DMS53 treated with DMSO at 0.1 percent for 48 hours (cell line): ENCODE measurements at regions not wholly inside any gene's neighbourhood (a gene's known extent, or its start where the extent isn't known, plus 50 kb on each side); places are given as distances from the start of the nearest gene placed in this dataset.
A peak's percentile ranks its signal among the peaks of the same experiment; 100 is the strongest.
"Not testable (repeated sequence)": the region's sequence is repeated elsewhere in the genome, so short reads cannot be mapped to it uniquely, and the experiment has no call there.

ENCODE experiments used
- DNase-seq: peaks from one replicate; lab custom pipeline; 2025; ENCODE audit not compliant: unreplicated experiment; lab: John Stamatoyannopoulos, UW

DNA sequence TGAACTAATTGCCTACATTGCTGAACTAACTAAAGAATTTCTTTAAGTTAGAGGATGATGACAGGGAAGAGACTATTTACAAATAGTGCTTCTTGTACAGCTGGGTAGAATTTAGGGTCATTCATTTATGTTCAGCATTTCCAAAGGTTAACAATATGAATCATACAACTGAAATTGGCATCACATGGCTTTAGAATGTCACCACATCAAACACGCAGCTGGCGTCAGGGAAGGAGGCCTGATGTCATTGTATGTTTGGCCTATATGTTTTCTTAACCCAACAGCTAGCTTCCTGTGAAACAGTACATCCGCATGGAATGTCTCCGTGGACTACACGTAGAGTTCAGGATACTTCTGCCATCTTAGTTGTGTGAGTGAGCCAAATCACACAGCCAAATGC lies 99.0 kb upstream of the TNFSF11 start:
- DNase-seq, result no peak

DNA sequence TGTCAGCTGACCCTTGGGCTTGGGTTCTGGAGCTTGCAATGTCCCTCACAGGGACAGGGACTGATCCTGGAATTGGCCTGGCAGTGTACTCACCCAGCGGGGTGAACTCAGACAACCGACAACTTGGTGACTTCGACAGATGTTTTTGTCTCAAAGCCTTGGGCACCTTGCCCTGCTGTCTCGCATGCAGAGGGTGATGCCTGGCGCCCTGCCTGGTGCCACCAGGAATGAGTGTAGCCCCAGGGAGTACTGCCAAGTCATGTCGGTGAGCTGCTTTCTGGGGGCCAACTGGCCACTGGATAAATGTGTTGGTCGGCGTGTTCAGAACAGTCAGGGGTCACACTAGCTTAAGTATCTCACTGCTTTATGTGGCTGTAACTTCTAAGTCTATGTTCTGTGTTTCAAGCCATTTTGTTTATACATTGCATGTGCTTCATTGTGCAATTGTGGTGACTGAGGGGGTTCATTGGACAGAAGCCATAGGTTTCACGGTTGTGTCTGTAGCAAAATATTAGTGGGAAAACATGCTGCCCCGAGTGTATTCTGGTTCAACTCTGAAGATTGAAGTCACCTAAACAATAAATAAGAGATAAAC lies 96.3 kb upstream of the TNFSF11 start:
- DNase-seq, result no peak

DNA sequence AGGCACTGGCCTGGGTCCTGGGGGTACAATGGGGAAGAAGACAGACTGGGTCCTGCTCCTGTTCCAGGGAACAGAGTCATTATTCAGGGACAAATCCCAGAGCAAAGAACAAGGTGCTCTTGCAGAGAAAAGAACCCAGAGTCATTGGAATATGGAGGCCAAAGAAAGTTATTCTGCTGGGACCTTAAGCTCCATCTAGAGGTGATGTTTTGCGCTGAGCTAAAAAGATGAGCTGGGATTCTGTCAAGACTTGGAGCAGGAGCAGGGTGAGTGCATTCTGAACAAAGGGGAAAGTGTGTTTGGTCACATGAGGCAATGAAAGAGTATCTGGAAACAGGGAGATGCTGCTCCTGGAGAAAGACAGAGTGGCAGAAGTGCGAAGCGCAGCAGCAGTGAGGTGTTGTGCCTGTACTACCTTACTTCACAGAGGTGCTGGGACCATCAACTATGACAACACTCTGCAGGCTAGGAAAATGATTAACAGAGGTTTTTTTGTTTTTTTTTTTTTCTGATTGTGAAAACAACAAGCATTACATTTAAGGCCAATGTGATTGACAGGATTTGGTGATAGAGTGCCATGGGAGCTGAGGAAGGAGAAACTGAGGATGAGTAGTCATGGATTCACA lies 95.3 kb upstream of the TNFSF11 start:
- DNase-seq, result peak; percentile 1

DNA sequence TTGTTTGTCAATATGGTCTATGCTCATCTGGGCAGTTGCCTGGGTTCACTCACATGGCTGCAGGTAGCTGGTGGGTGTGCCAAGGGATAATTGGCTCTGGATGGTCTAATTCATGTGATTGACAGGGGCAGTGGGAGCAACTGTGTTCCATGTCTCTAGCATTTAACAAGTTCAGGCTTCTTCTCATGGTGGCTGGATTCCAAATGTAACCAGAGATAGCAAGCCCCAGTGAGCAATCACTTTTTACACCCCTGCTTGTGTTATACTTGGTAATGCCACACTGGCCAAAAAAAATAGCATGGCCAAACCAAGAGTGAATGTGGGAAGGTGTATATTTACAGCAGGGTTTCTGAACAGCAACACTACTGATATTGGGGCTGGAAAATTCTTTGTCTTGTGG lies 89.6 kb upstream of the TNFSF11 start:
- DNase-seq, result no peak

DNA sequence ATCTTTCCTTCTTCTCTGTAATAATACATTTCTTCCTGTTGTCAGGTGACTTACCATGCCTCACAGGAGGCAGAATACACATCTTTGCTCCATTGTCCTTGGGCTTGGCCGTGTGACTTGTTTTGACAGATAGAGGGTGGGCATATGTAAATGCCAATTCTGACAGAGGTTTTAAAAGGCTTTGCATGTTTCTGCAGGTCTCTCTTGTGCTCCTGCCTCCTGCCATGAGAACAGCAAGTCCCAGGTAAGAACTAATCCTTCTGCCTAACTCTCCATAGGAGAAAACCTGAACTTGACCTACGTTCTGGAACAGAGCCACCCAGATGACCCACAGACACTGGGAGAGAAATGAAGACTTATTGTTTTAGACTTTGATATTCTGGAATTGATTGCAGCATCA lies 88.7 kb upstream of the TNFSF11 start:
- DNase-seq, result no peak

DNA sequence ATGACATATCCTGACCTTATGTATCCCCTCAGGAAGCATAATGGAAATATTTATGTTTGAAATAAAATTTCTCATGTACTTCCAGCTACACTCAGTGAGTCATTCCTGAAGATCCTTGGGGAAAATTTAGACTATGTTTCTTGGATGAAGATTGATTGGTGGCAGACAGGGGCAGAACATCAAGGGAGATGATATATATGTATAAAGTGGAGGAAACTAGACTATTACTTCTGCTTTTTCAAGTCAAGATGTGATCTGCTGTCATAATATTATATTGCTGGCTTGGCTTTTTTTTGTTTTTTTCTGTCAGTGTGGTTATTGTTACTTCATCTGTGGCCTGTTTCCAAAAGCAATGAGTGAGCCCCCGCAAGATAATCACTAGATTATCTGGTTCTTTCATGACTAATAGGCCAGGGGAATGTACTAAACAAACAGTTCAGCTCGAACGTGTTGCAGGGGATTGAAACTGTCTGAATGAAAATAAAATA lies 87.2 kb upstream of the TNFSF11 start:
- no peak for DNase-seq

DNA sequence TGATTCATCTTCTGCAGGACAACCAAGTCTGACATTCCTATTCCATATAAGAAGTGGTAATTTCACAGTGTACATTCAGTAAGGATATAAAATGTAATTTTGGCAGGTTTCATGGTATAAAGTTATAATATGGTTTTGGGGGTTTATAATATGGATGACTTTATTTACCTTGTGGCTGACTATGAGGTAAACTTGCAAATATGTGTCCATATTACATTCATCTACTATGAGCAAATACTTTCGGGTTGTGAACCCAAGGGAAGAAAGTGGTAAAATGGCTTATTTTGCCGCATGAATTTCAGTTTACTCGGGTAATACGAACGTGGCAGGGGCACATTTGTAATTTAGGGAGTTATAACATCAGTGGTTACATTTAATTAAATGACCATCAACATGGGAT lies 86.7 kb upstream of the TNFSF11 start:
- no peak for DNase-seq

DNA sequence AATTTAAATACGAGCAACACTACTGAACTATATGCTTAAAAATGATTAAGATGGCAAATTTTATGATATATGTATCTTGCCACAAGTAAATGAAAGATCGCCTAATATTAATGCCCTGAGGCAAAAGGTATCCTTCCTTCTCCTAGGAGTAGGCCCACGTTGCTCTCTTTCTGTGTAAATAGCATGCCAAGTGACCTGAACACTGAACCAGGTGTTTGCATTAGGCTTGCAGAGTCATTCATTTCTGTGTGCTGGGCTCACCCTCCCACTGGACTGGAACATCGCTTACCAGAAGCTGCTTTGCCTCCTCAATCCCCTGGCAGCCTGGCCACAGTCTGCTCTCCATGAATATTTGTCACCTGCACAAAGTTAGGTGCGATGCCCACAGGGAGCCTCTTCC lies 83.3 kb upstream of the TNFSF11 start:
- peak; percentile 25 for DNase-seq

DNA sequence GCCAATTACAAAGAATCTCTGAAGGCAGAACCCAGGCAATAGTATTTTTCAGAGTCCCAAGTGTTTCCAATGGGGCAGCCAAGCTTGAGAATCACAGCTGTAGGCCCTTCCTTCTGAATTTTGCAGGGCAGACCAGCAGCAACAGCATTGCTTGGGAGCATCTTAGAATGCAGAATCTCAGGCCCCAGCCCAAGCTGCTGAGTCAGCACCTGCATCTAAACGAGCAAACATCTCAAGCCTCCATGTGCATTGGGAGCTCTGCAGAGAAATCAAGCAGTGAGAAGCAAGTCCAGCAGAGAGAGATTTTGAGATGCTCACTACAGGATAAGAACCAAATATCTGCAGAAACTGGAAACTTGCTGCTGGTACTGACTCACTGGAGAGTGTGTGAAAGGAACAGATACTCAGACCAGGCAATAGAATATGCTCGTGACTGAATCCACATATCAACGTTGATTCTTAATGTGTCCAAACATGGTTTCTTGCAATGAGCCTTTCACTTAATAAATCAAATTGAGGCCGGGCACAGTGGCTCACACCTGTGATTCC lies 81.5 kb upstream of the TNFSF11 start:
- no peak for DNase-seq

DNA sequence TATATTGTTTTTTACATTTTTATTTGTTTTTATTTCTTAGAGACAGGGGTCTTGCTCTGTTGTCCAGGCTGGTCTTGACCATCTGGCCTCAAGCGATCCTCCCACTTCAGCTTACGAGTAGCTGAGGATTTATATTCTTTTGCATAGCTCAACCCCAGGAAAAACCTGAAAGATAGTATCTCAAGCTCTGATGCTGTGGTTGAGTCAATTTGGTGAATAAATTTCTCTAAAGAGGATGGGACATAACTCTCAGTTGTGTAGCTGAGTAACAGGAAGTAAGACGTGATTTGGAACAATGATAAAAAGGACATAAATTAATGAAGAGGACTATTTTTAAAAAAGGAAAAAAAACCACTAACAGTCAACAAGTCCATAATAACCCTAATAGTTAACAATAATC lies 79.8 kb upstream of the TNFSF11 start:
- no peak for DNase-seq

DNA sequence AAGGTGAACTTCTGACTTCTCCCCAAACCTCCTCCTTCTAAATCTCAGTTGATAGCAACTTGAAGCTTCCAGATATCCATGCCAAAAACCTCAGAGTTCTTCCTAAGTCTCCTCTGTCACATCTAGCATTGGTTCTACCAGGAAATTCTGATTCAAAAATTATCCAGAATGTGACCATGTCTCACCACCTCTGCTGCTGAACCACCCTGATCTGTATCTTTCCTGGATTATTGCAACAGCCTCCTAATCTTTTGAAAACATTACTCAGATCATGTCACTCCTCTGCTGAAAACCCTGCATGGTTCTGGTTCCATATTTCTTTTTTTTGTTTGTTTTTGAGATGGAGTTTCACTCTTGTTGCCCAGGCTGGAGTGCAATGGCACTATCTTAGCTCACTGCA lies 78.7 kb upstream of the TNFSF11 start:
- no peak for DNase-seq

DNA sequence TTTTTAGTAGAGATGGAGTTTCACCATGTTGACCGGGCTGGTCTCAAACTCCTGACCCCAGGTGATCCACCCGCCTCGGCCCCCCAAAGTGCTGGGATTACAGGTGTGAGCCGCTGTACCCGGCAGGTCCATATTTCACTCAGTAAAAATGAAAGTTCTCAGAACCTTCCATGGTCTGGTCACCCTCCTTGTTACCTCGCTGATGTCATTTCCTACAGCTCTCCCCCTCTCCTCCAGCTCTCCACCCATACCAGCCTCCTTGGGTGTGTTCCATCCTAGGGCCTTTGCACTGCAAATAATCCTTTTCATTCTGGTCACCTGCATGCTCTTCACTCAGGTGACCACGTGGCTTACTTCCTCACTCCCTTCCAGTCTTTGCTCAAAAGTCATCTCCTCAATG lies 78.2 kb upstream of the TNFSF11 start:
- DNase-seq, result peak; percentile 1

DNA sequence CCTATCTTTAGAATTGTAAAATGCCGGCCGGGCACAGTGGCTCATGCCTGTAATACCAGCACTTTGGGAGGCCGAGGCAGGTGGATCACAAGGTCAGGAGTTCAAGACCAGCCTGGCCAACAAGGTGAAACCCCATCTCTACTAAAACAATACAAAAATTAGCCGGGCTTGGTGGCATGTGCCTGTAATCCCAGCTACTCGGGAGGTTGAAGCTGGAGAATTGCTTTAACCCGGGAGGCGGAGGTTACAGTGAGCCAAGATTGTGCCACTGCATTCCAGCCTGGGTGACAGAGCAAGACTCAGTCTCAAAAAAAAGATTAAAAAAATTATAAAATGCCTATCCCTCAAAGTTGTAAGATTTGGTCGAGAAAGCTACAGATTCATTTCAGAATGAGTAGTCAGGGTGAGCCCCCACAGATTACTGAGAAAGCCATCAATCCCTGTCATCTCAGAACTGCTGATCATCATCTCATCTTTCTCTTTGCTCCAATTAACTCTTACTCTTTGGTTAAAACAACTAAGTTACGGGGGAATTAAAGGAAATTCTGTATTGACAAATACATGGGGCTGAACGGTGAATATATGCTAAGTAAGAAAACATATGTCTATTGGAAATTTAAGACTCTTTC lies 76.9 kb upstream of the TNFSF11 start:
- DNase-seq, result not testable (repeated sequence)

DNA sequence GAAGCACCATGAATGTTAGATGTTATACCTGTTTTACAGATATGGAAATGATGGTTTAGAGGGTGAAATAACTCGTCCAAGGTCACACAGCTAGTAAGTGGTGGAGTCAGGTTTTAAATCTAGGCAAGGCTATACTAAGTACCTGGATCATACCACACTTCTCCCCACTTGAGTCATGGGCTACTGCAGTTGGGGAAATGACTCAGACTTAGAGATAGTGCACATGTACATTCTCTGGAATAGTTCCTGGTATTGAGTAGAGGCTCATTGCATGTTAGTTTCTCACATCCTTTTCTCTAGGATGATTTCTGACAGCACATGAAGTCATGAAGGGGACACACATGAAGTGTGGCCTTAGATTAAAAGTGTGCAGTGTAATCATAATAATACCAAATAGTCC lies 76.2 kb upstream of the TNFSF11 start:
- DNase-seq, result peak; percentile 55

DNA sequence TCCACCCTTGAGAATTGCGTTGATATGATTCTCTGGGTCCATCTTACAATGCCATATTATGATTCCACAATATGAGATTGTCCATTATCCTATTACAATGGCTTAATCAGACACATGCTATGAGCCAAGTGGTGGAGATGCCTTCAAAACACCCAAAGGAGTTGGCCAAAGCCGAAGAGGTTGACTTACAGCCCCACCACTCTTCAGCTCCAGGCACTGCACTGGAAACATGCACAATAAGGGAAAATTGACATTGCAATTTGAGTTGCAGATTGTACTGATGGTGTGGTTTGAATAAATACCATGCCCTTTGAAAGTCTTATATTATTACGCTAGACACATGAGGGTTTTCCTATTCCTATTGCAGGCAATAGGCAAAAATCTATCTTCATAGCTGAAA lies 75.4 kb upstream of the TNFSF11 start:
- no peak for DNase-seq
